ENCODE measurements at regions not wholly inside any gene's neighbourhood (a gene's known extent, or its start where the extent isn't known, plus 50 kb on each side); places are given as distances from the start of the nearest gene placed in this dataset.

- Histone ChIP-seq H3K9me3 (ENCODE audit: control insufficient read depth, low read depth, low read length) (no peaks in the 10 kb centered on the region), H2BK20ac (ENCODE audit: low read depth, low read length, poor library complexity, severe bottlenecking) (no peak overlapping the region)
- no peak overlapping the region for H3K4me3 Mint-ChIP-seq
These were observed 318.3 kb downstream of the MN1 start for GRCh38 chr22:27483095-27483785.

More at GRCh38 chr22:27483095-27483785, 318.3 kb downstream of the MN1 start:
- no peak overlapping the region for H3K4me2 ChIP-seq (ENCODE audit: insufficient read depth, insufficient read length, low read length)
- peaks cover 0 to 6% of the 10 kb centered on the region in 2 experiments; a peak in 2 of 5 replicates for H3K9me3 Mint-ChIP-seq
- H3K9ac ChIP-seq (ENCODE audit: extremely low read depth, insufficient read length, low read length): no peak overlapping the region
- H2AFZ ChIP-seq (ENCODE audit: low read length): no peak overlapping the region
- no peaks in the 10 kb centered on the region for H3K23me2 ChIP-seq (ENCODE audit: insufficient read length, low read depth, low read length, poor library complexity, severe bottlenecking)
- H3K18ac ChIP-seq (ENCODE audit: insufficient read length, low read depth, low read length): no peak overlapping the region
- TF ChIP-seq CTCF (conservative IDR thresholded peaks at IDR 0.05): no peak
- no peak overlapping the region for H2AK5ac ChIP-seq (ENCODE audit: insufficient read length, low read length)
- no peaks in the 10 kb centered on the region for H3K27me3 ChIP-seq (ENCODE audit: insufficient read depth, low read length)
- H3K79me1 ChIP-seq (ENCODE audit: insufficient read depth, low read depth, low read length, poor library complexity, severe bottlenecking): no peaks in the 10 kb centered on the region
- H4K5ac ChIP-seq (ENCODE audit: insufficient read length, low read depth, low read length): no peak overlapping the region
- H3T11ph ChIP-seq (ENCODE audit: low read length): no peak overlapping the region
- H3K4me1 Mint-ChIP-seq: peaks cover 36 to 51% of the 10 kb centered on the region in 2 experiments
- peaks cover 5% of the 10 kb centered on the region; the same call in 1 of the 2 replicates for H3K4me1 ChIP-seq (ENCODE audit: insufficient read depth, low read length)
- H2BK15ac ChIP-seq (ENCODE audit: low read depth, low read length): no peak overlapping the region
- no peak overlapping the region for H3K23ac ChIP-seq (ENCODE audit: insufficient read length, low read depth, low read length)
- no peaks in the 10 kb centered on the region for H3K79me2 ChIP-seq (ENCODE audit: insufficient read depth, low read length)
- no peak overlapping the region for H2BK5ac ChIP-seq (ENCODE audit: insufficient read length, low read length)
- H4K8ac ChIP-seq (replicated peaks; ENCODE audit: insufficient read length, low read depth, low read length): no peak overlapping the region
- H3K36me3 Mint-ChIP-seq (ENCODE audit: insufficient read depth in 1 of 3, low read depth in 3 of 3): no peaks in the 10 kb centered on the region
- no CpG with 5 or more reads among the region's 12 CpGs for WGBS (ENCODE audit: extremely low coverage, insufficient read length, low lambda C conversion rate)
- H3K27ac ChIP-seq (ENCODE audit: insufficient read length, low read depth, low read length): no peak overlapping the region
- no peak for DNase-seq
- H3K27ac Mint-ChIP-seq: no peak overlapping the region; a peak in 1 of 7 replicates
- H2BK12ac ChIP-seq (ENCODE audit: insufficient read length, low read depth, low read length): no peak overlapping the region
- H4K20me1 ChIP-seq (ENCODE audit: control insufficient read depth, insufficient read depth, insufficient read length): no peaks in the 10 kb centered on the region
- no peak overlapping the region for H3K4ac ChIP-seq (ENCODE audit: low read depth, low read length)
- H2BK120ac ChIP-seq (ENCODE audit: low read depth, low read length, poor library complexity, severe bottlenecking): no peak overlapping the region
- H4K91ac ChIP-seq (ENCODE audit: insufficient read length, low read depth, low read length): no peak overlapping the region
- peaks cover 10% of the 10 kb centered on the region for H3K27me3 Mint-ChIP-seq (ENCODE audit: low read depth)
- no peak overlapping the region for H3K56ac ChIP-seq (ENCODE audit: insufficient read length, low read depth, low read length)
- no peak overlapping the region for H3K14ac ChIP-seq (ENCODE audit: insufficient read depth, low read length)
